OCI-LY1 (cell line): ENCODE measurements at regions not wholly inside any gene's neighbourhood (a gene's known extent, or its start where the extent isn't known, plus 50 kb on each side); places are given as distances from the start of the nearest gene placed in this dataset.

Experiments used
- H2AFZ ChIP-seq: fragments of 200-600 bp; sonication (generic), shearing (Covaris generic); 2 replicates; pipeline ENCODE4 v1.6.0; 2014; ENCODE audit warnings: antibody characterized with exemption, mild to moderate bottlenecking, low read length
- H3F3A ChIP-seq: fragments of 200-600 bp; sonication (generic), shearing (Covaris generic); 2 replicates; pipeline ENCODE4 v1.6.0; 2014; ENCODE audit warnings: mild to moderate bottlenecking, antibody characterized with exemption, low read length, moderate library complexity; ENCODE audit not compliant: insufficient read depth
- H3K27ac ChIP-seq: fragments of 200-600 bp; sonication (generic); 2 replicates; pipeline ENCODE4 v1.5.1; 2014; ENCODE audit warnings: low read length, mixed run types, mild to moderate bottlenecking, low read depth; ENCODE audit not compliant: poor library complexity, severe bottlenecking
- H3K27me3 ChIP-seq: fragments of 200-600 bp; sonication (generic); 2 replicates; pipeline ENCODE4 v1.6.0; 2014; ENCODE audit warnings: antibody characterized with exemption, mild to moderate bottlenecking, low read length, moderate library complexity; ENCODE audit not compliant: insufficient read depth
- H3K36me3 ChIP-seq: fragments of 200-600 bp; sonication (generic); 2 replicates; pipeline ENCODE4 v1.6.1; 2014; ENCODE audit warnings: mild to moderate bottlenecking, antibody characterized with exemption, low read length, moderate library complexity, mixed read lengths; ENCODE audit not compliant: insufficient read depth
- H3K4me1 ChIP-seq: fragments of 200-600 bp; sonication (generic); 2 replicates; pipeline ENCODE4 v1.5.1; 2014; ENCODE audit warnings: mild to moderate bottlenecking, low read length, moderate library complexity; ENCODE audit not compliant: insufficient read depth, severe bottlenecking
- H3K4me2 ChIP-seq: fragments of 200-600 bp; sonication (generic), shearing (Covaris generic); 2 replicates; pipeline ENCODE4 v1.6.1; 2014; ENCODE audit warnings: low read length
- H3K4me3 ChIP-seq: fragments of 200-600 bp; sonication (generic); 2 replicates; pipeline ENCODE4 v1.5.1; 2014; ENCODE audit warnings: low read length, low read depth, mild to moderate bottlenecking, mixed read lengths; ENCODE audit not compliant: poor library complexity, severe bottlenecking
- H3K79me2 ChIP-seq: fragments of 200-600 bp; shearing (Covaris generic); 2 replicates; pipeline ENCODE4 v1.6.1; 2016; ENCODE audit warnings: mixed run types, low read length, mixed read lengths; ENCODE audit not compliant: insufficient read depth
- H3K9ac ChIP-seq: fragments of 200-600 bp; sonication (generic), shearing (Covaris generic); 2 replicates; pipeline ENCODE4 v1.6.1; 2014; ENCODE audit warnings: mild to moderate bottlenecking, low read length, mixed read lengths
- H3K9me2 ChIP-seq: fragments of 200-600 bp; sonication (generic), shearing (Covaris generic); 2 replicates; pipeline ENCODE4 v1.6.1; 2014; ENCODE audit warnings: low read depth, mild to moderate bottlenecking, low read length, mixed read lengths
- H3K9me3 ChIP-seq: fragments of 200-600 bp; shearing (Covaris generic); 2 replicates; pipeline ENCODE4 v1.6.1; 2014; ENCODE audit warnings: low read length, mixed read lengths
- H4K20me1 ChIP-seq: fragments of 200-600 bp; sonication (generic), shearing (Covaris generic); 2 replicates; pipeline ENCODE4 v1.6.0; 2016; ENCODE audit warnings: mild to moderate bottlenecking, low read length; ENCODE audit not compliant: insufficient read depth
- CTCF ChIP-seq: fragments of 200-600 bp; sonication (generic), shearing (Covaris generic); IDR thresholded peaks from 2 replicates; pipeline ENCODE4 v1.5.1; 2017; ENCODE audit warnings: mild to moderate bottlenecking, antibody characterized with exemption, low read length, moderate library complexity, mixed read lengths
- EZH2 ChIP-seq: fragments of 200-600 bp; sonication (generic), shearing (Covaris generic); IDR thresholded peaks from 2 replicates; pipeline ENCODE4 v1.8.0; 2017; ENCODE audit warnings: borderline replicate concordance, mixed run types, mild to moderate bottlenecking, antibody characterized with exemption, low read length, moderate library complexity, mixed read lengths

- H3K27me3 ChIP-seq, result no peaks in the 10 kb centered on the region
- H3K27ac ChIP-seq, result no peak overlapping the region
- no peak overlapping the region for H3K4me2 ChIP-seq
- H3F3A ChIP-seq, result no peaks in the 10 kb centered on the region
- H3K4me3 ChIP-seq, result no peak overlapping the region
- no peak overlapping the region for H2AFZ ChIP-seq
- H3K79me2 ChIP-seq, result no peaks in the 10 kb centered on the region
- no peak overlapping the region for H3K9ac ChIP-seq
- H3K9me2 ChIP-seq, result no peaks in the 10 kb centered on the region
- H3K9me3 ChIP-seq, result no peaks in the 10 kb centered on the region
- H3K4me1 ChIP-seq, result no peaks in the 10 kb centered on the region
- no peaks in the 10 kb centered on the region for H3K36me3 ChIP-seq
- TF ChIP-seq CTCF, result no peak
- TF ChIP-seq EZH2, result no peak
- no peaks in the 10 kb centered on the region for H4K20me1 ChIP-seq
Observed at GRCh38 chr14:99064262-99064954, 207.6 kb downstream of the BCL11B start.

GRCh38 chr14:99065551-99065950 is 206.4 kb downstream of the BCL11B start:
- Histone ChIP-seq H3K4me2 (no peak overlapping the region), H3K9me2 (no peaks in the 10 kb centered on the region), H4K20me1 (no peaks in the 10 kb centered on the region), H3K9me3 (no peaks in the 10 kb centered on the region), H3K27me3 (no peaks in the 10 kb centered on the region), H3K79me2 (no peaks in the 10 kb centered on the region), H3F3A (no peaks in the 10 kb centered on the region), H3K9ac (no peak overlapping the region), H3K4me1 (no peaks in the 10 kb centered on the region), H3K27ac (no peak overlapping the region), H3K36me3 (no peaks in the 10 kb centered on the region), H3K4me3 (no peak overlapping the region), H2AFZ (no peak overlapping the region)
- TF ChIP-seq CTCF (no peak), EZH2 (no peak)

- H4K20me1 ChIP-seq, result no peaks in the 10 kb centered on the region
- no peaks in the 10 kb centered on the region for H3F3A ChIP-seq
- H3K9me3 ChIP-seq, result no peaks in the 10 kb centered on the region
- H3K4me2 ChIP-seq, result no peak overlapping the region
- H3K27me3 ChIP-seq, result no peaks in the 10 kb centered on the region
- H3K9me2 ChIP-seq, result no peaks in the 10 kb centered on the region
- H3K36me3 ChIP-seq, result no peaks in the 10 kb centered on the region
- H2AFZ ChIP-seq, result no peak overlapping the region
- no peak overlapping the region for H3K4me3 ChIP-seq
- no peak for TF ChIP-seq EZH2
- TF ChIP-seq CTCF, result no peak
- H3K4me1 ChIP-seq, result no peaks in the 10 kb centered on the region
- H3K9ac ChIP-seq, result no peak overlapping the region
- H3K79me2 ChIP-seq, result no peaks in the 10 kb centered on the region
- H3K27ac ChIP-seq, result no peak overlapping the region
Observed at GRCh38 chr14:99066378-99066777, 205.6 kb downstream of the BCL11B start.
